ENCODE measurements at regions not wholly inside any gene's neighbourhood (a gene's known extent, or its start where the extent isn't known, plus 50 kb on each side); places are given as distances from the start of the nearest gene placed in this dataset.

DNA sequence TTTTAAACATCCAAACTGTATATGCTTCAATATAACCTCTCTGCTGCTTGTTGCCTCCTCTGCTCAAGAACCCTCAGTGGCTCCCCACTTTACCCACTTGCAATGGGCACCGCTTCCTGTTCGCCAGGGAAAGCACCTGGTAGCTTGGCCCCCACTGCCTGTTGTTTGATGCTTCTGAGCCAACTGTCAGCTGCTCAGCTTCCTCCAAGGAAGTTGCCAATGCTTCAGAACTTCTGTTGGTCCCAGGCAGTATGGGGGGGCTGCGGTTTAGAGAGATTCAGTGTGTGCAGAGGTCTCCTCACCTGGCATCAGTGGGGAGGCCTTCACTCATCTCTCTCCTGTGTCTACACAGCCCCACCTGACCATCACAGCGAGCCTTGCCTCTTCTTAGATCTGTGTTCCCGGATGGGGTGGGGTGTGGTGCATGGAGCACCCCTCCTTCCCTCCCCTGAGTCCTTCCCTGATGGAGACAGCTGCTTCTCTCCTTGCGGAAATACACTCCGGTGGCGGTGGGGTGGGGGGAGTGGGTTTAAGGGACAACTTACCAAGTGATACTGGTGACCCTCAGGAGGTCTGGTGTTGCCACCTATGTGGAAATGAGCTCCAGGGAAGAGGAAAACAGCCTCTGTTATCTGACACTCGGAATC is 308.1 kb downstream of the CDH26 start:
- in situ Hi-C loops (cut with MboI; ENCODE audit: low sequenced_read_pairs) = no loop called here
- H3K27me3 ChIP-seq (ENCODE audit: low read depth) = no peaks in the 10 kb centered on the region
- no peak overlapping the region for H3K4me3 ChIP-seq
- no peaks in the 10 kb centered on the region for H3K36me3 ChIP-seq (replicated peaks)
- no peaks in the 10 kb centered on the region; the same call in 1 of the 2 replicates for H3K9me3 ChIP-seq
- no peak for DNase-seq (ENCODE audit: low spot score in 2 of 2)
- H3K4me1 ChIP-seq = no peaks in the 10 kb centered on the region

DNA sequence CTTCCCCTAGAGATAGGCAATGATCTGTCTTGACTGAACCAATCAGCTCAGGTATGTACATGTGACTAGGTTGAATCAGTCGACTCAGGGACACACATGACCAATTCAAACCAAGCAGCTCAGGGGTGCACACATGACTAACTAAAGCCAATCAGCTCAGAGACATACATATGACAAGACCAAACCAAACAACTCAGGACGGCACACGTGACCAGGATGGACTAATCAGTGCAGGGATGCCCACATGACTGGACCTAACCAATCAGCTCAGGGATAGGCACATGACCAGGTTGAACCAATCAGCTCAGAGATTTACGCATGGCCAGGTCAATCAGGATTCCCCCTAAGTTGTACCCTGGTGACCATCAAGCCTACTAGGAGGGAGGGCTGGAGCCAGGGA is 310.3 kb downstream of the CDH26 start:
- Histone ChIP-seq H3K4me3 (no peak overlapping the region), H3K9me3 (no peaks in the 10 kb centered on the region; the same call in none of the 2 replicates), H3K27me3 (ENCODE audit: low read depth) (no peaks in the 10 kb centered on the region), H3K36me3 (replicated peaks) (no peaks in the 10 kb centered on the region), H3K4me1 (no peaks in the 10 kb centered on the region)
- DNase-seq (ENCODE audit: low spot score in 2 of 2) = no peak
- in situ Hi-C loops (cut with MboI; ENCODE audit: low sequenced_read_pairs) = no loop called here

DNA sequence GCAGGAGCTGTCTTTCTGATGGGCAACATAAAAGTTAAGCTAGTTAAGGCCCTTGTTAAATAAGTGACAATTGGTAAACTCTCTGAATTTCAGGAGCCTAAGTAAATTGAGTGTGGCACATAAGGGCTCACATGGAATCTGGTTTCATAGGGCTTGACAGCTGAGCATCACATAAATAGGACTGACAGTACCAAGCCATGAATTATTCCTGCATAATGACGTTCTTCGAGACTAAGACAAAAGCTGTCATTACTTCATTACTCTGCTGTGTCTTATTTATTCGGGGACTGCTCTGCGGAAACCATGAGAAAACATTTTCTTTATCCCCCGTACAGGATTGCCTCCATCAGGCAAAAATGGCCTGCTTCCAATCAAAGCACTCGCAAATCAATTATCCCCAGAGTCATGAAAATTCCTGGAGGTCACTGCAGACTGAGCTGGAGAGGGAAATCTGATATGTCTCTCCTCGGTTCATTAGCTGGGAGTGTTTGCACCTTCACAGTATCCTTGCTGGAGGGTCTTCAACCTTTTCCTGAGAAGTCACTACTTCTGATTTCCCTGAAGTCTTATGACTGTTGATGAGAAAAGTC is 311.4 kb downstream of the CDH26 start:
- H3K4me1 ChIP-seq = no peaks in the 10 kb centered on the region
- no peak for DNase-seq (ENCODE audit: low spot score in 2 of 2)
- no peaks in the 10 kb centered on the region; the same call in none of the 2 replicates for H3K9me3 ChIP-seq
- no peaks in the 10 kb centered on the region for H3K36me3 ChIP-seq (replicated peaks)
- H3K4me3 ChIP-seq = no peak overlapping the region
- no peaks in the 10 kb centered on the region for H3K27me3 ChIP-seq (ENCODE audit: low read depth)
- in situ Hi-C loops (cut with MboI; ENCODE audit: low sequenced_read_pairs) = no loop called here

DNA sequence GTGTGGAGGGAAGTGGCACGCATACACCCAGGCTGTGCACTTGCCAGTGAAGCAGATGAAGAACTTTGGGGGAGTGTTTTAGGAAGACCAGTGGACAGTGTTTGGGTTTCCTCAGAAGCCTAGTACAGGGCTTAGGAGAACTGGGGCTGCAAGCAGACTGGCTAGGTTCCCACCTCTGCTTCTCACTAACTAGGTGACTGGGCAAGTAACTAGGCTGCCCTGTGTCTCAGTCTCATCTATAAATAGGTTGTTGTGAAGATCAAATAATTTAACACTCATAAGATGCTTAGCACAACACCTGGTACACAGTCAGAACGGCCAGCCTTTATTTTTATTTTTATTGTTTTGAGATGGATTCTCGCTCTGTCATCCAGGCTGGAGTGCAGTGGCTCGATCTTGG is 312.1 kb downstream of the CDH26 start:
- Histone ChIP-seq H3K27me3 (ENCODE audit: low read depth) (no peaks in the 10 kb centered on the region), H3K9me3 (no peaks in the 10 kb centered on the region; the same call in none of the 2 replicates), H3K4me1 (no peaks in the 10 kb centered on the region), H3K4me3 (no peak overlapping the region), H3K36me3 (replicated peaks) (no peaks in the 10 kb centered on the region)
- in situ Hi-C loops (cut with MboI; ENCODE audit: low sequenced_read_pairs) = no loop called here
- DNase-seq (ENCODE audit: low spot score in 2 of 2) = no peak

DNA sequence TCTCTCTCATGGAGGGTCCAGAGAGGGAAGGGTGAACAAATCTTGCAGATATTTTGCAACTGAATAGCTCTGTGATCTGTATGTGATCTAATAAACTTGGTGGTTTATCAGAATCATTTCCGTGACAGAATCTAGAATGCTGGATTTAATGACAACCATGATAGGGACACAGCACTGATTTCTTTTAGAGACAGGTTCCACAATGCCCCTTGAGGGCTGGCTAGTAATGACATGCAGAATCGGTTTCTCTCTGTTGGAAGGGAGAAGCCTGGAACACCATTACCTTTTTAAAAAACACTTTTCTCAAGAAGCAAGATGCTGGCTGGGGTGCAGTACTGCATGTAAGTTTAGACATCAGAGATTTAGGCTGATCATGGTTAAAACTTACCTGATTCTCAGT is 313.4 kb downstream of the CDH26 start:
- Histone ChIP-seq H3K4me1 (no peaks in the 10 kb centered on the region), H3K27me3 (ENCODE audit: low read depth) (no peaks in the 10 kb centered on the region), H3K9me3 (no peaks in the 10 kb centered on the region; the same call in none of the 2 replicates), H3K36me3 (replicated peaks) (no peaks in the 10 kb centered on the region), H3K4me3 (no peak overlapping the region)
- in situ Hi-C loops (cut with MboI; ENCODE audit: low sequenced_read_pairs) = no loop called here
- no peak for DNase-seq (ENCODE audit: low spot score in 2 of 2)

DNA sequence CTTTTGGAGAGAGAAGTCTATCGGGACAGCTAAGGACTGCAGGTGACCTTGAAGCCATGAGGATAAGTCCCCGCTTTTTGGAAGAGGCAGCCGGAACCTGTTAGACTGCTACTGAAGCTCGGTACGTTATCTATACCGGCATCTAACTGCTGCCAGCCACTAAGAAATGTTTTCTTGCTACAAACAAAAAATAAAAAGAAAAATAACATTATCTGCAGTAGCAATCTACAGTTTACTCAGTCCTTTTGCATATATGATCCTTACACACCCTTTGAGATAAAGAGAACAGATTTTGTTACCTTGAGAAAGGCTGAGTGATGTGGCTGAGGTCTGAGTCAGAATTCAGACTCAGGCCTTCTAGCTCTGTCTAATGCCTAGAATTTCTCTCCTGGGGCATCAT is 314.6 kb downstream of the CDH26 start:
- DNase-seq (ENCODE audit: low spot score in 2 of 2) = no peak
- Histone ChIP-seq H3K4me1 (no peaks in the 10 kb centered on the region), H3K4me3 (no peak overlapping the region), H3K9me3 (no peaks in the 10 kb centered on the region; the same call in none of the 2 replicates), H3K27me3 (ENCODE audit: low read depth) (no peaks in the 10 kb centered on the region), H3K36me3 (replicated peaks) (no peaks in the 10 kb centered on the region)
- in situ Hi-C loops (cut with MboI; ENCODE audit: low sequenced_read_pairs) = no loop called here

- no peak overlapping the region for H3K4me3 ChIP-seq
- in situ Hi-C loops (cut with MboI; ENCODE audit: low sequenced_read_pairs) = no loop called here
- DNase-seq (ENCODE audit: low spot score in 2 of 2) = no peak
- no peaks in the 10 kb centered on the region for H3K4me1 ChIP-seq
- H3K36me3 ChIP-seq (replicated peaks) = no peaks in the 10 kb centered on the region
- no peaks in the 10 kb centered on the region for H3K27me3 ChIP-seq (ENCODE audit: low read depth)
- H3K9me3 ChIP-seq = no peaks in the 10 kb centered on the region; the same call in 1 of the 2 replicates
Observed at GRCh38 chr20:60274717-60275116, 316.5 kb downstream of the CDH26 start.

DNA sequence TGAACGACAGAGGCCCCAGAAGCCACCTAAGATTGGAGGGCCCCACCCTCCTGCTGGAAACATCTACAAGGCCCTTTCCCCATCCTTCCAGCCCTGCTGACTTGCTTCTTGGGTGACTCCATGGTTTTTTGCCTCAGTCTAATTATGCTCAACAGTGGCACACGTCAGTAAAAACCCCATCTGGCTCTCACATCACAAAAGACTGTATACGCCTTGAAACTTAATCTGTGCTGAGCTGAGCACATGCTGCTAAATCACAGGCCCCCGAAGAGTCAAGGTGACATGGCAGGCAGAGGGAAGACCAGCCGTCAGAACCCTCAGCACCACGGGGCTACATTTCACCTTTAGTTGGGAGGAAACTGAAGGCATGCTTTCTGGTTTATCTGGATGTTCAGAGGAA is 323.1 kb downstream of the CDH26 start:
- in situ Hi-C loops (cut with MboI; ENCODE audit: low sequenced_read_pairs) = no loop called here
- H3K36me3 ChIP-seq (replicated peaks) = no peaks in the 10 kb centered on the region
- H3K4me3 ChIP-seq = no peak overlapping the region
- H3K4me1 ChIP-seq = no peaks in the 10 kb centered on the region
- DNase-seq (ENCODE audit: low spot score in 2 of 2) = no peak
- H3K27me3 ChIP-seq (ENCODE audit: low read depth) = no peaks in the 10 kb centered on the region
- H3K9me3 ChIP-seq = peaks cover 4% of the 10 kb centered on the region; the same call in 1 of the 2 replicates

DNA sequence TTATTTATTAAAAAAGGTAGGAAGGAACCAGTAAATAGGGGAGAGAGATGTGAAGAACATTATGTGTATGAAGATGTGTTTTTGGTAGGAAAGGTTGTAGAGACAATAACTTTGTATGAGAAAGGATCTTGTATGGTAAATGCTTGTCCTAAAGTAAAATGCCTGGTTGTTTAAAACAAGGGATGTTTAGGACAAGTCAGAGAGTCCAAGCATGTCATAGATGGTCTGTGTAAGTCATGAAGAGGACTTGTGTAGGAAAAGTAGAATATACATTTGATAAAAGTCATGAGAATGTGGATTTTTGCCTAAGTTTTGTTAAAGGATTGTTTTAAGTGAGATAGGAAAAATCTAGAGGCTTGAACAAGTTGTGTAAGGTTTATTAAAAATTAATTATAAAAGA is 325.1 kb downstream of the CDH26 start:
- Histone ChIP-seq H3K27me3 (ENCODE audit: low read depth) (no peaks in the 10 kb centered on the region), H3K36me3 (replicated peaks) (no peaks in the 10 kb centered on the region), H3K4me1 (no peaks in the 10 kb centered on the region), H3K9me3 (peaks cover 4% of the 10 kb centered on the region; the same call in 1 of the 2 replicates), H3K4me3 (no peak overlapping the region)
- no peak for DNase-seq (ENCODE audit: low spot score in 2 of 2)
- in situ Hi-C loops (cut with MboI; ENCODE audit: low sequenced_read_pairs) = no loop called here

DNA sequence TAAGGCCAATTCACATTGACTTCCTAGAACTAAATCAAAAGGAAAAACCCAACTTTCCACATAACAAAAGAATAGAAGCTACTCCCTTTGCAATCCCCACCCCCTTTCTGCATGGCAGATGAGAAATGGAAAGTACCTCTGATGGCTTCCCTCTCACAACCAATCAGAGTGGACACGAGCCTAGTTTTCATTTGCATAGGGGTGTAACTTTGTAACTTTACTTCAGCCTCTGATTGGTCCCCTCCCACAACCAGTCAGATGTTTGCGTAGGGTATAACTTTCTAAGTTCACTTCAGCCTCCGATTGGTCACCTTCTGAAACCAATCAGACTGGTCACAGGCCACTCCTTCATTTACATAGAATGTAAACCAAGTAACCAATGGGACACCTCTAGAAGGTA is 328.5 kb downstream of the CDH26 start:
- Histone ChIP-seq H3K36me3 (replicated peaks) (no peaks in the 10 kb centered on the region), H3K4me3 (no peak overlapping the region), H3K9me3 (peaks cover 7% of the 10 kb centered on the region; the same call in 1 of the 2 replicates), H3K27me3 (ENCODE audit: low read depth) (no peaks in the 10 kb centered on the region), H3K4me1 (no peaks in the 10 kb centered on the region)
- in situ Hi-C loops (cut with MboI; ENCODE audit: low sequenced_read_pairs) = no loop called here
- DNase-seq (ENCODE audit: low spot score in 2 of 2) = no peak

DNA sequence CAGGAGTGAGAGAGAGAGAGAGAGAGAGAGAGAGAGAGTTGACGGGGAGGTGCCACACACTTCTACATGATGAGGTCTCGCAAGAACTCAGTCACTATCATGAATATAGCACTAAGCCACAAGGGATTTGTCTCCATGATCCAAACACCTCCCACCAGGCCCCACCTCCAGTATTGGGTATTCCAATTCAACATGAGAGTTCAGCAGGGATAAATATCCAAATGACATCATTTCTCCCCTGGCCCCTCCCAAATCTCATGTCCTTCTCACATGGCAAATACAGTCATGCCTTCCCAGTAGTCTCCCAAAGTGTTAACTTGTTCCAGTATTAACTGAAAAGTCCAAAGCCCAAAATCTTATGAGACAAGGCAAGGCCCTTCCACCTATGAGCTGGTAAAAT is 330.7 kb downstream of the CDH26 start:
- in situ Hi-C loops (cut with MboI; ENCODE audit: low sequenced_read_pairs) = no loop called here
- Histone ChIP-seq H3K9me3 (peaks cover 3% of the 10 kb centered on the region), H3K4me1 (no peaks in the 10 kb centered on the region), H3K4me3 (no peak overlapping the region), H3K36me3 (replicated peaks) (no peaks in the 10 kb centered on the region), H3K27me3 (ENCODE audit: low read depth) (no peaks in the 10 kb centered on the region)
- no peak for DNase-seq (ENCODE audit: low spot score in 2 of 2)

- no peak for DNase-seq (ENCODE audit: low spot score in 2 of 2)
- in situ Hi-C loops (cut with MboI; ENCODE audit: low sequenced_read_pairs) = no loop called here
- Histone ChIP-seq H3K27me3 (ENCODE audit: low read depth) (no peaks in the 10 kb centered on the region), H3K9me3 (peaks cover 3% of the 10 kb centered on the region; the same call in 1 of the 2 replicates), H3K36me3 (replicated peaks) (no peaks in the 10 kb centered on the region), H3K4me1 (no peaks in the 10 kb centered on the region), H3K4me3 (no peak overlapping the region)
Observed at GRCh38 chr20:60292001-60292520, 333.8 kb downstream of the CDH26 start.

GRCh38 chr20:60294632-60295031 is 336.4 kb downstream of the CDH26 start:
- no peak overlapping the region for H3K4me3 ChIP-seq
- H3K4me1 ChIP-seq = no peaks in the 10 kb centered on the region
- peaks cover 3% of the 10 kb centered on the region; the same call in 1 of the 2 replicates for H3K9me3 ChIP-seq
- no peaks in the 10 kb centered on the region for H3K27me3 ChIP-seq (ENCODE audit: low read depth)
- no peak for DNase-seq (ENCODE audit: low spot score in 2 of 2)
- H3K36me3 ChIP-seq (replicated peaks) = no peaks in the 10 kb centered on the region
- in situ Hi-C loops (cut with MboI; ENCODE audit: low sequenced_read_pairs) = no loop called here

GRCh38 chr20:60295214-60295613 is 337.0 kb downstream of the CDH26 start:
- Histone ChIP-seq H3K36me3 (replicated peaks) (no peaks in the 10 kb centered on the region), H3K27me3 (ENCODE audit: low read depth) (no peaks in the 10 kb centered on the region), H3K4me3 (no peak overlapping the region), H3K4me1 (no peaks in the 10 kb centered on the region), H3K9me3 (peaks cover 1% of the 10 kb centered on the region; the same call in 1 of the 2 replicates)
- DNase-seq (ENCODE audit: low spot score in 2 of 2) = no peak
- in situ Hi-C loops (cut with MboI; ENCODE audit: low sequenced_read_pairs) = no loop called here
